Endothelial cell of umbilical vein (primary cell): ENCODE measurements at regions not wholly inside any gene's neighbourhood (a gene's known extent, or its start where the extent isn't known, plus 50 kb on each side); places are given as distances from the start of the nearest gene placed in this dataset.

ENCODE experiments used
- BruUV-seq: library from RNA; stranded (reverse); fragments of 400-500 nt; replicated peaks from 2 replicates; lab custom pipeline; 2021; lab: Mats Ljungman, UMichigan
- CTCF ChIA-PET: fragments of 300-600, 350-600 bp; sonication (Branson Sonifier 250); formaldehyde crosslinking; loops from one replicate; lab custom pipeline; 2021; ENCODE audit warnings: antibody characterized with exemption, inconsistent platforms; lab: Charles Lee
- POLR2A ChIA-PET: fragments of 300-600, 350-600 bp; sonication (Branson Sonifier 250); formaldehyde crosslinking; loops from one replicate; lab custom pipeline; 2021; ENCODE audit warnings: antibody characterized with exemption, inconsistent platforms; lab: Charles Lee
- DNase-seq: peaks from one replicate; pipeline ENCODE4 v3.0.0-alpha.2; 2011; ENCODE audit warnings: low read depth, low spot score
- FAIRE-seq: peaks from 2 replicates; lab custom pipeline; 2011; peaks lifted over from hg19 to GRCh38; lab: Jason Lieb, UNC
- H2AFZ ChIP-seq: 2 replicates; pipeline ENCODE4 v1.6.0; 2012; ENCODE audit warnings: low read depth, low read length, control low read depth, inconsistent platforms
- H3K27ac ChIP-seq: 2 replicates; pipeline ENCODE4 v1.5.1; 2011; ENCODE audit warnings: low read depth, mild to moderate bottlenecking, control low read depth, low read length, moderate library complexity; ENCODE audit not compliant: insufficient read depth
- H3K27me3 ChIP-seq, 2 experiments: 2 replicates each; pipeline versions ENCODE4 v1.6.0 to v1.6.1; 2011; ENCODE audit warnings: low read length in 2 of 2, mixed read lengths in 1 of 2; ENCODE audit not compliant: control insufficient read depth in 2 of 2, insufficient read depth in 2 of 2
- H3K36me3 ChIP-seq, 2 experiments: 2 replicates in 1 of 2; 3 replicates in 1 of 2; pipeline ENCODE4 v1.5.1; 2011; ENCODE audit warnings: low read length in 2 of 2, mild to moderate bottlenecking in 1 of 2, moderate library complexity in 1 of 2; ENCODE audit not compliant: control insufficient read depth in 2 of 2, insufficient read depth in 2 of 2; ENCODE audit errors: extremely low read depth in 1 of 2
- H3K4me1 ChIP-seq: 3 replicates; pipeline ENCODE4 v1.5.1; 2011; ENCODE audit warnings: mild to moderate bottlenecking, low read length; ENCODE audit not compliant: control insufficient read depth, insufficient read depth; ENCODE audit errors: extremely low read depth
- H3K4me2 ChIP-seq: 2 replicates; pipeline ENCODE4 v1.6.1; 2011; ENCODE audit warnings: low read length, control low read depth, mixed read lengths; ENCODE audit not compliant: insufficient read depth
- H3K4me3 ChIP-seq, 3 experiments: fragments of 200-600 bp in 1 of 3; sonication (generic), shearing (Covaris generic) in 1 of 3; replicated peaks in 1 of 3; 2 replicates each; pipeline ENCODE4 v1.5.1; 2011 to 2016; ENCODE audit warnings: control low read depth in 3 of 3, low read length in 3 of 3, mild to moderate bottlenecking in 2 of 3, inconsistent platforms in 1 of 3, low read depth in 1 of 3, moderate library complexity in 1 of 3; ENCODE audit not compliant: insufficient read depth in 1 of 3
- H3K79me2 ChIP-seq: 2 replicates; pipeline ENCODE4 v1.6.0; 2012; ENCODE audit warnings: low read length, inconsistent platforms; ENCODE audit not compliant: control insufficient read depth, insufficient read depth
- H3K9ac ChIP-seq: replicated peaks from 2 replicates; pipeline ENCODE3; 2011; ENCODE audit warnings: low read length, control low read depth; ENCODE audit not compliant: insufficient read depth; ENCODE audit errors: extremely low read depth
- H3K9me1 ChIP-seq: replicated peaks from 3 replicates; pipeline ENCODE4 v1.6.0; 2011; ENCODE audit warnings: mild to moderate bottlenecking, low read length; ENCODE audit not compliant: control insufficient read depth, insufficient read depth; ENCODE audit errors: extremely low read depth
- H3K9me3 ChIP-seq: replicated peaks from 2 replicates; pipeline ENCODE4 v1.5.1; 2012; ENCODE audit warnings: low read length, inconsistent platforms; ENCODE audit not compliant: control insufficient read depth, insufficient read depth
- H4K20me1 ChIP-seq: replicated peaks from 2 replicates; pipeline ENCODE3; 2011; ENCODE audit warnings: mild to moderate bottlenecking, low read length; ENCODE audit not compliant: control insufficient read depth, insufficient read depth; ENCODE audit errors: extremely low read depth
- EZH2 ChIP-seq: IDR thresholded peaks from 2 replicates; pipeline ENCODE4 v1.6.1; 2012; ENCODE audit warnings: borderline replicate concordance, low read depth, mild to moderate bottlenecking, moderate library complexity, low read length, inconsistent platforms; ENCODE audit not compliant: severe bottlenecking
- FOS ChIP-seq: IDR thresholded peaks from 2 replicates; pipeline ENCODE4 v1.6.1; 2011; ENCODE audit warnings: mild to moderate bottlenecking, low read length, moderate library complexity, borderline replicate concordance; ENCODE audit not compliant: insufficient read depth
- JUN ChIP-seq: IDR thresholded peaks from 2 replicates; pipeline ENCODE4 v1.6.1; 2011; ENCODE audit warnings: borderline replicate concordance, low read depth; ENCODE audit not compliant: insufficient read length, insufficient read depth
- POLR2A ChIP-seq: IDR thresholded peaks from 2 replicates; pipeline ENCODE4 v1.6.1; 2012; ENCODE audit warnings: low read depth, mild to moderate bottlenecking, control low read depth, low read length
- POLR2AphosphoS5 ChIP-seq: IDR thresholded peaks from 2 replicates; pipeline ENCODE4 v1.6.1; 2012; ENCODE audit warnings: low read depth, mild to moderate bottlenecking, control low read depth, low read length, moderate library complexity; ENCODE audit not compliant: insufficient read depth
- dilution Hi-C: fragments of 300-500 bp; cut with MboI; formaldehyde crosslinking; loops from one replicate; pipeline ENCODE4 v1.15.0; 2019; ENCODE audit warnings: low sequenced_read_pairs; ENCODE audit not compliant: extremely low pct_ligation_motif_present
- intact Hi-C: fragments of 100-400 bp; cut with micrococcal nuclease; formaldehyde crosslinking; loops from one replicate; pipeline ENCODE4 v1.10.0; 2022
- TF ChIP-seq, protein P1 (sequence below), 2 donors: IDR thresholded peaks; 1 replicate in 1 of 2; 2 replicates in 1 of 2; pipeline ENCODE4 v1.5.1; 2011; ENCODE audit warnings: low read length in 2 of 2, mild to moderate bottlenecking in 2 of 2, moderate library complexity in 2 of 2, control low read depth in 1 of 2, inconsistent platforms in 1 of 2, low read depth in 1 of 2; ENCODE audit not compliant: insufficient read depth in 1 of 2; ENCODE audit errors: extremely low read depth in 1 of 2
- TF ChIP-seq, protein P2 (sequence below): IDR thresholded peaks from 2 replicates; pipeline ENCODE4 v1.6.1; 2011; ENCODE audit not compliant: insufficient read depth, insufficient read length

- FAIRE-seq = no peak
Measured at GRCh38 chr6:80991316-80991715, 761.2 kb downstream of the TENT5A start.

GRCh38 chr6:80988892-80989291 is 763.6 kb downstream of the TENT5A start:
- no peaks in the 10 kb centered on the region for H3K27me3 ChIP-seq
- ChIA-PET POLR2A (no interaction called here), CTCF (no interaction called here)
- H3K4me2 ChIP-seq = no peak overlapping the region
- no TSS peak for BruUV-seq
- DNase-seq (no peak), FAIRE-seq (no peak)
- no peaks in the 10 kb centered on the region for H3K9me1 ChIP-seq
- TF ChIP-seq EZH2 (no peak), POLR2A (no peak), POLR2AphosphoS5 (no peak), FOS (no peak)
- TF ChIP-seq, protein P1, sequence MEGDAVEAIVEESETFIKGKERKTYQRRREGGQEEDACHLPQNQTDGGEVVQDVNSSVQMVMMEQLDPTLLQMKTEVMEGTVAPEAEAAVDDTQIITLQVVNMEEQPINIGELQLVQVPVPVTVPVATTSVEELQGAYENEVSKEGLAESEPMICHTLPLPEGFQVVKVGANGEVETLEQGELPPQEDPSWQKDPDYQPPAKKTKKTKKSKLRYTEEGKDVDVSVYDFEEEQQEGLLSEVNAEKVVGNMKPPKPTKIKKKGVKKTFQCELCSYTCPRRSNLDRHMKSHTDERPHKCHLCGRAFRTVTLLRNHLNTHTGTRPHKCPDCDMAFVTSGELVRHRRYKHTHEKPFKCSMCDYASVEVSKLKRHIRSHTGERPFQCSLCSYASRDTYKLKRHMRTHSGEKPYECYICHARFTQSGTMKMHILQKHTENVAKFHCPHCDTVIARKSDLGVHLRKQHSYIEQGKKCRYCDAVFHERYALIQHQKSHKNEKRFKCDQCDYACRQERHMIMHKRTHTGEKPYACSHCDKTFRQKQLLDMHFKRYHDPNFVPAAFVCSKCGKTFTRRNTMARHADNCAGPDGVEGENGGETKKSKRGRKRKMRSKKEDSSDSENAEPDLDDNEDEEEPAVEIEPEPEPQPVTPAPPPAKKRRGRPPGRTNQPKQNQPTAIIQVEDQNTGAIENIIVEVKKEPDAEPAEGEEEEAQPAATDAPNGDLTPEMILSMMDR (IDR thresholded peaks at IDR 0.05; ENCODE audit: extremely low read depth in 1 of 2, insufficient read depth in 1 of 2, low read depth in 1 of 2, low read length in 2 of 2) = no peak
- intact Hi-C loops (no loop called here), dilution Hi-C loops (no loop called here)
- no peaks in the 10 kb centered on the region for H4K20me1 ChIP-seq
- no peak overlapping the region for H3K4me3 ChIP-seq
- no peak overlapping the region for H3K27ac ChIP-seq
- H2AFZ ChIP-seq = no peak overlapping the region
- no peaks in the 10 kb centered on the region for H3K36me3 ChIP-seq
- no peaks in the 10 kb centered on the region for H3K9me3 ChIP-seq
- no peak overlapping the region for H3K9ac ChIP-seq
- no peaks in the 10 kb centered on the region for H3K4me1 ChIP-seq
- no peaks in the 10 kb centered on the region for H3K79me2 ChIP-seq

More at GRCh38 chr6:80991316-80991715, 761.2 kb downstream of the TENT5A start:
- Histone ChIP-seq H3K9me3 (no peaks in the 10 kb centered on the region), H3K4me2 (no peak overlapping the region), H3K4me1 (no peaks in the 10 kb centered on the region), H3K27ac (no peak overlapping the region), H2AFZ (no peak overlapping the region), H3K36me3 (no peaks in the 10 kb centered on the region), H4K20me1 (no peaks in the 10 kb centered on the region), H3K27me3 (no peaks in the 10 kb centered on the region), H3K4me3 (no peak overlapping the region), H3K9ac (no peak overlapping the region), H3K9me1 (no peaks in the 10 kb centered on the region), H3K79me2 (no peaks in the 10 kb centered on the region)
- POLR2A ChIA-PET = no interaction called here
- CTCF ChIA-PET = no interaction called here
- no TSS peak for BruUV-seq
- intact Hi-C loops = no loop called here
- TF ChIP-seq, protein P2, sequence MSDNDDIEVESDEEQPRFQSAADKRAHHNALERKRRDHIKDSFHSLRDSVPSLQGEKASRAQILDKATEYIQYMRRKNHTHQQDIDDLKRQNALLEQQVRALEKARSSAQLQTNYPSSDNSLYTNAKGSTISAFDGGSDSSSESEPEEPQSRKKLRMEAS = no peak
- TF ChIP-seq JUN (no peak), FOS (no peak)
- TF ChIP-seq, protein P1 (IDR thresholded peaks at IDR 0.05; ENCODE audit: extremely low read depth in 1 of 2, insufficient read depth in 1 of 2, low read depth in 1 of 2, low read length in 2 of 2) = no peak
- DNase-seq = no peak
- dilution Hi-C loops = no loop called here
